ENCODE measurements at regions not wholly inside any gene's neighbourhood (a gene's known extent, or its start where the extent isn't known, plus 50 kb on each side); places are given as distances from the start of the nearest gene placed in this dataset.

GRCh38 chr6:133610971-133611370 lies 277.9 kb upstream of the TCF21 start:
- Mint-ChIP-seq H3K4me3 (no peak overlapping the region), H3K36me3 (no peaks in the 10 kb centered on the region), H3K9me3 (peaks cover 0 to 5% (median 0%) of the 10 kb centered on the region in 11 donors), H3K27ac (no peak overlapping the region), H3K27me3 (peaks cover 0 to 11% (median 4%) of the 10 kb centered on the region in 5 donors), H3K4me1 (no peaks in the 10 kb centered on the region)
- Histone ChIP-seq H3K27me3 (ENCODE audit: control insufficient read depth in 2 of 2, insufficient read depth in 2 of 2, low read length in 2 of 2) (no peaks in the 10 kb centered on the region), H3K36me3 (ENCODE audit: control insufficient read depth in 2 of 3, insufficient read depth in 3 of 3, low read length in 3 of 3) (no peaks in the 10 kb centered on the region), H3K4me3 (ENCODE audit: low read length) (no peak overlapping the region), H3K27ac (ENCODE audit: low read depth, low read length) (no peak overlapping the region), H3K9me3 (ENCODE audit: control insufficient read depth in 2 of 3, low read length in 3 of 3) (no peaks in the 10 kb centered on the region), H3K4me1 (ENCODE audit: control insufficient read depth in 2 of 2, insufficient read depth in 2 of 2, low read length in 2 of 2) (no peaks in the 10 kb centered on the region)
- ChIA-PET POLR2A (no interaction called here), CTCF (no interaction called here)
- ATAC-seq (no peak), DNase-seq (no peak)
- intact Hi-C loops (cut with micrococcal nuclease), result no loop called here

DNA sequence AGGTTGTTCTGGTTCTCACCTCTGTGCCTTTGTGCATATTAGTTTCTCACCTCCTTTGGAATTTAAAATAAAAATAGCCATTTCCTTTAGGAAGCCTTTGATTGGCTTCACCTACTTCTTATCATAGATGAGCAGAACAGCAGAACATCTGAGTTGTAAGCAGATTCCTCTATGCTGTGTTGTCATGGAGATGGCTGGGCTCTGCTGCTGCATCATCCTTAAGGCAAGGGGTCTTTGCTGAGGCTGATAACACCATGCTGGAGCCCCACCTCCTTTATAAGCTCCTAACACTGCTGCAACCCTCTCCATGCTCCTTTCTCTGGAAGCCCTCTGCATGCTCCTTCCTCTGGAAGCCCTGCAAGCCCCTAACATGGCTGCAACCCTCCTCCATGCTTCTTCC lies 276.5 kb upstream of the TCF21 start:
- H3K36me3 Mint-ChIP-seq, result no peaks in the 10 kb centered on the region
- H3K4me1 ChIP-seq (ENCODE audit: control insufficient read depth in 2 of 2, insufficient read depth in 2 of 2, low read length in 2 of 2), result no peaks in the 10 kb centered on the region
- ChIA-PET POLR2A (no interaction called here), CTCF (no interaction called here)
- no peak overlapping the region for H3K27ac ChIP-seq (ENCODE audit: low read depth, low read length)
- no peak overlapping the region for H3K27ac Mint-ChIP-seq
- no peaks in the 10 kb centered on the region for H3K36me3 ChIP-seq (ENCODE audit: control insufficient read depth in 2 of 3, insufficient read depth in 3 of 3, low read length in 3 of 3)
- peaks cover 0 to 11% (median 5%) of the 10 kb centered on the region in 11 donors for H3K9me3 Mint-ChIP-seq
- no peaks in the 10 kb centered on the region for H3K4me1 Mint-ChIP-seq
- H3K4me3 ChIP-seq (ENCODE audit: low read length), result no peak overlapping the region
- DNase-seq, result no peak
- intact Hi-C loops (cut with micrococcal nuclease), result no loop called here
- no peak overlapping the region for H3K4me3 Mint-ChIP-seq
- no peaks in the 10 kb centered on the region for H3K27me3 ChIP-seq (ENCODE audit: control insufficient read depth in 2 of 2, insufficient read depth in 2 of 2, low read length in 2 of 2)
- ATAC-seq, result no peak
- H3K9me3 ChIP-seq (ENCODE audit: control insufficient read depth in 2 of 3, low read length in 3 of 3), result no peaks in the 10 kb centered on the region
- H3K27me3 Mint-ChIP-seq, result peaks cover 0 to 11% (median 4%) of the 10 kb centered on the region in 5 donors

- no peaks in the 10 kb centered on the region for H3K4me1 ChIP-seq (ENCODE audit: control insufficient read depth in 2 of 2, insufficient read depth in 2 of 2, low read length in 2 of 2)
- ChIA-PET POLR2A (no interaction called here), CTCF (no interaction called here)
- peaks cover 0 to 16% (median 7%) of the 10 kb centered on the region in 11 donors for H3K9me3 Mint-ChIP-seq
- no peak overlapping the region for H3K4me3 Mint-ChIP-seq
- ATAC-seq (no peak), DNase-seq (no peak)
- no peaks in the 10 kb centered on the region for H3K9me3 ChIP-seq (ENCODE audit: control insufficient read depth in 2 of 3, low read length in 3 of 3)
- no peaks in the 10 kb centered on the region for H3K36me3 Mint-ChIP-seq
- no peaks in the 10 kb centered on the region for H3K4me1 Mint-ChIP-seq
- no peak overlapping the region for H3K27ac Mint-ChIP-seq
- no peak overlapping the region for H3K27ac ChIP-seq (ENCODE audit: low read depth, low read length)
- no peak overlapping the region for H3K4me3 ChIP-seq (ENCODE audit: low read length)
- intact Hi-C loops (cut with micrococcal nuclease), result no loop called here
- H3K36me3 ChIP-seq (ENCODE audit: control insufficient read depth in 2 of 3, insufficient read depth in 3 of 3, low read length in 3 of 3), result no peaks in the 10 kb centered on the region
- H3K27me3 ChIP-seq (ENCODE audit: control insufficient read depth in 2 of 2, insufficient read depth in 2 of 2, low read length in 2 of 2), result no peaks in the 10 kb centered on the region
- peaks cover 0 to 11% (median 4%) of the 10 kb centered on the region in 5 donors for H3K27me3 Mint-ChIP-seq
Measured at GRCh38 chr6:133613211-133613610, 275.7 kb upstream of the TCF21 start.

- H3K4me1 ChIP-seq (ENCODE audit: control insufficient read depth in 2 of 2, insufficient read depth in 2 of 2, low read length in 2 of 2), result no peaks in the 10 kb centered on the region
- peaks cover 0 to 4% (median 0%) of the 10 kb centered on the region in 5 donors for H3K27me3 Mint-ChIP-seq
- H3K27ac Mint-ChIP-seq, result no peak overlapping the region
- no peaks in the 10 kb centered on the region for H3K9me3 ChIP-seq (ENCODE audit: control insufficient read depth in 2 of 3, low read length in 3 of 3)
- intact Hi-C loops (cut with micrococcal nuclease), result no loop called here
- H3K36me3 ChIP-seq (ENCODE audit: control insufficient read depth in 2 of 3, insufficient read depth in 3 of 3, low read length in 3 of 3), result no peaks in the 10 kb centered on the region
- no peaks in the 10 kb centered on the region for H3K4me1 Mint-ChIP-seq
- DNase-seq, result no peak
- no peak for ATAC-seq
- no peak overlapping the region for H3K27ac ChIP-seq (ENCODE audit: low read depth, low read length)
- no peak overlapping the region for H3K4me3 ChIP-seq (ENCODE audit: low read length)
- no peaks in the 10 kb centered on the region for H3K27me3 ChIP-seq (ENCODE audit: control insufficient read depth in 2 of 2, insufficient read depth in 2 of 2, low read length in 2 of 2)
- no peak overlapping the region for H3K4me3 Mint-ChIP-seq
- H3K9me3 Mint-ChIP-seq, result peaks cover 0 to 19% (median 10%) of the 10 kb centered on the region in 11 donors
- ChIA-PET CTCF (no interaction called here), POLR2A (no interaction called here)
- H3K36me3 Mint-ChIP-seq, result no peaks in the 10 kb centered on the region
Measured at GRCh38 chr6:133621751-133622150, 267.2 kb upstream of the TCF21 start.

DNA sequence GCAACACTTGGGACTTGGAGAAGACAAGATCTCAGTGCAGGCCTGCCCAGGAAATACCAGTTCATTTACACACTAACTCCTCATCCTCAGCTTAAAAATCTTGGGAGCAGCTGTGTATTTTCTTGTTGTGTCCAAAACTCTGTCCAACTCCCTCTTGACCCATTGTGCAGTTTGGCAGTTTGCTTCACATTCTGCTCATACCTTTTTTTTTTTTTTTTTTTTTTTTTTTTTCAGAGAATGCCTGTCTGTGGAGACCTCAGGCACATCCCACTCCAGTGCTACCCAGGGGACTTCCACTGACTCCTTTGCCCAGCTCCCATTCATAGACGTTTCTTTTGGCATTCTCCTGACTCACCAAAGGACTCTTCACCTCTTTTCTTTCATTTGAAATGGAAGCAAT lies 265.8 kb upstream of the TCF21 start:
- Mint-ChIP-seq H3K27ac (no peak overlapping the region), H3K36me3 (no peaks in the 10 kb centered on the region), H3K4me3 (no peak overlapping the region), H3K9me3 (peaks cover 0 to 9% (median 3%) of the 10 kb centered on the region in 11 donors), H3K27me3 (peaks cover 0 to 4% (median 0%) of the 10 kb centered on the region in 5 donors), H3K4me1 (no peaks in the 10 kb centered on the region)
- DNase-seq (no peak), ATAC-seq (no peak)
- ChIA-PET CTCF (no interaction called here), POLR2A (no interaction called here)
- intact Hi-C loops (cut with micrococcal nuclease), result no loop called here
- H3K27me3 ChIP-seq (ENCODE audit: control insufficient read depth in 2 of 2, insufficient read depth in 2 of 2, low read length in 2 of 2), result no peaks in the 10 kb centered on the region
- H3K4me3 ChIP-seq (ENCODE audit: low read length), result no peak overlapping the region
- H3K4me1 ChIP-seq (ENCODE audit: control insufficient read depth in 2 of 2, insufficient read depth in 2 of 2, low read length in 2 of 2), result no peaks in the 10 kb centered on the region
- no peak overlapping the region for H3K27ac ChIP-seq (ENCODE audit: low read depth, low read length)
- no peaks in the 10 kb centered on the region for H3K9me3 ChIP-seq (ENCODE audit: control insufficient read depth in 2 of 3, low read length in 3 of 3)
- H3K36me3 ChIP-seq (ENCODE audit: control insufficient read depth in 2 of 3, insufficient read depth in 3 of 3, low read length in 3 of 3), result no peaks in the 10 kb centered on the region

DNA sequence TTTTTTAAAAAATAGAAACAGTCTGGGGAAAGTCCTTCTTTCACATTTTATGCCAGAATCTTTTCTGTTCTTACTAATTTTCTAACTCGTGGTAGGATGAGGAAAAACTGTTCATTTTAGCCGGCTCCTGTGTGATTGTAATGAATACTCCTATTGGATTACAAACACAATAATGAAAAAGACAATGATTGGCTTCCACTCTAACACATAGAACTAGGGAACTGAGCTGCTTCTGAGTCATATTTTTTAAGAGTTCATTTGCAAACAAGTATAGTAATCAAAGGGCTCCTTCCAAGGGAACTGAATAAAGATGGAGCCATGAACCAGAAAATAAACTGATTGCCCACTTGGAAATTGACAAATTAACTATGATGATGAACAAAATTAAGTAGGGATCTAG lies 265.3 kb upstream of the TCF21 start:
- Mint-ChIP-seq H3K27ac (no peak overlapping the region), H3K27me3 (peaks cover 0 to 5% (median 0%) of the 10 kb centered on the region in 5 donors), H3K36me3 (no peaks in the 10 kb centered on the region), H3K9me3 (peaks cover 0 to 8% (median 2%) of the 10 kb centered on the region in 11 donors), H3K4me1 (no peaks in the 10 kb centered on the region), H3K4me3 (no peak overlapping the region)
- Histone ChIP-seq H3K27me3 (ENCODE audit: control insufficient read depth in 2 of 2, insufficient read depth in 2 of 2, low read length in 2 of 2) (no peaks in the 10 kb centered on the region), H3K4me3 (ENCODE audit: low read length) (no peak overlapping the region), H3K4me1 (ENCODE audit: control insufficient read depth in 2 of 2, insufficient read depth in 2 of 2, low read length in 2 of 2) (no peaks in the 10 kb centered on the region), H3K36me3 (ENCODE audit: control insufficient read depth in 2 of 3, insufficient read depth in 3 of 3, low read length in 3 of 3) (no peaks in the 10 kb centered on the region), H3K27ac (ENCODE audit: low read depth, low read length) (no peak overlapping the region), H3K9me3 (ENCODE audit: control insufficient read depth in 2 of 3, low read length in 3 of 3) (no peaks in the 10 kb centered on the region)
- intact Hi-C loops (cut with micrococcal nuclease), result no loop called here
- ChIA-PET POLR2A (no interaction called here), CTCF (no interaction called here)
- DNase-seq (no peak), ATAC-seq (no peak)

GRCh38 chr6:133626096-133626666 lies 262.7 kb upstream of the TCF21 start:
- H3K36me3 ChIP-seq (ENCODE audit: control insufficient read depth in 2 of 3, insufficient read depth in 3 of 3, low read length in 3 of 3), result no peaks in the 10 kb centered on the region
- Mint-ChIP-seq H3K27ac (no peak overlapping the region), H3K4me3 (no peak overlapping the region), H3K4me1 (no peaks in the 10 kb centered on the region), H3K27me3 (peaks cover 0 to 5% (median 0%) of the 10 kb centered on the region in 5 donors), H3K36me3 (no peaks in the 10 kb centered on the region), H3K9me3 (peaks cover 0 to 2% (median 0%) of the 10 kb centered on the region in 11 donors)
- H3K27ac ChIP-seq (ENCODE audit: low read depth, low read length), result no peak overlapping the region
- H3K4me1 ChIP-seq (ENCODE audit: control insufficient read depth in 2 of 2, insufficient read depth in 2 of 2, low read length in 2 of 2), result no peaks in the 10 kb centered on the region
- ChIA-PET POLR2A (no interaction called here), CTCF (no interaction called here)
- intact Hi-C loops (cut with micrococcal nuclease), result no loop called here
- no peak for DNase-seq
- H3K9me3 ChIP-seq (ENCODE audit: control insufficient read depth in 2 of 3, low read length in 3 of 3), result no peaks in the 10 kb centered on the region
- ATAC-seq, result no peak
- H3K4me3 ChIP-seq (ENCODE audit: low read length), result no peak overlapping the region
- no peaks in the 10 kb centered on the region for H3K27me3 ChIP-seq (ENCODE audit: control insufficient read depth in 2 of 2, insufficient read depth in 2 of 2, low read length in 2 of 2)

Data from naive thymus-derived CD4-positive, alpha-beta T cell (primary cell).